ENCODE measurements at regions not wholly inside any gene's neighbourhood (a gene's known extent, or its start where the extent isn't known, plus 50 kb on each side); places are given as distances from the start of the nearest gene placed in this dataset.

DNA sequence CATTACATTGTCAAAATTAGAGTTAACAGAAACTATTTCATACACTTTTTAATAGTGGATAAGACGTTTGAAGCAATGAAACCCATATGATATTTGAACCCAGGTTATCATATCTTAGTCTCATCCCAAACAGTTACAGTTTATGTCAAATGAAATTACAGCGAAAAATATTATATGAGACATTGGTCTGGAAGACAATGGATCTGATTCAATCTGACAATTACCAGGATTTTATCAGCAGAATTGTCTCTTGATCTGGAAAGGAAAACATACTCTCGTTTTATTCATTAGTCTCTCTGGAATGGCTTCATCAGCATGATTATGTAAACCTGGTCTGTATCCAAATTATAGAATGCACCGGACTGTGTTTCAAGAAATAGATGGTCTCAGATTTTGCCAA, 818.6 kb downstream of the NCAM2 start:
- TF ChIP-seq, protein P1, sequence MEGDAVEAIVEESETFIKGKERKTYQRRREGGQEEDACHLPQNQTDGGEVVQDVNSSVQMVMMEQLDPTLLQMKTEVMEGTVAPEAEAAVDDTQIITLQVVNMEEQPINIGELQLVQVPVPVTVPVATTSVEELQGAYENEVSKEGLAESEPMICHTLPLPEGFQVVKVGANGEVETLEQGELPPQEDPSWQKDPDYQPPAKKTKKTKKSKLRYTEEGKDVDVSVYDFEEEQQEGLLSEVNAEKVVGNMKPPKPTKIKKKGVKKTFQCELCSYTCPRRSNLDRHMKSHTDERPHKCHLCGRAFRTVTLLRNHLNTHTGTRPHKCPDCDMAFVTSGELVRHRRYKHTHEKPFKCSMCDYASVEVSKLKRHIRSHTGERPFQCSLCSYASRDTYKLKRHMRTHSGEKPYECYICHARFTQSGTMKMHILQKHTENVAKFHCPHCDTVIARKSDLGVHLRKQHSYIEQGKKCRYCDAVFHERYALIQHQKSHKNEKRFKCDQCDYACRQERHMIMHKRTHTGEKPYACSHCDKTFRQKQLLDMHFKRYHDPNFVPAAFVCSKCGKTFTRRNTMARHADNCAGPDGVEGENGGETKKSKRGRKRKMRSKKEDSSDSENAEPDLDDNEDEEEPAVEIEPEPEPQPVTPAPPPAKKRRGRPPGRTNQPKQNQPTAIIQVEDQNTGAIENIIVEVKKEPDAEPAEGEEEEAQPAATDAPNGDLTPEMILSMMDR (IDR thresholded peaks at IDR 0.05) = no peak
- TF ChIP-seq POLR2A (IDR thresholded peaks at IDR 0.05) (no peak), EP300 (IDR thresholded peaks at IDR 0.05) (no peak), POLR2AphosphoS5 (IDR thresholded peaks at IDR 0.05) (no peak)

Measured in suprapubic skin (tissue), 4 donors.